ENCODE measurements at regions not wholly inside any gene's neighbourhood (a gene's known extent, or its start where the extent isn't known, plus 50 kb on each side); places are given as distances from the start of the nearest gene placed in this dataset.

DNA sequence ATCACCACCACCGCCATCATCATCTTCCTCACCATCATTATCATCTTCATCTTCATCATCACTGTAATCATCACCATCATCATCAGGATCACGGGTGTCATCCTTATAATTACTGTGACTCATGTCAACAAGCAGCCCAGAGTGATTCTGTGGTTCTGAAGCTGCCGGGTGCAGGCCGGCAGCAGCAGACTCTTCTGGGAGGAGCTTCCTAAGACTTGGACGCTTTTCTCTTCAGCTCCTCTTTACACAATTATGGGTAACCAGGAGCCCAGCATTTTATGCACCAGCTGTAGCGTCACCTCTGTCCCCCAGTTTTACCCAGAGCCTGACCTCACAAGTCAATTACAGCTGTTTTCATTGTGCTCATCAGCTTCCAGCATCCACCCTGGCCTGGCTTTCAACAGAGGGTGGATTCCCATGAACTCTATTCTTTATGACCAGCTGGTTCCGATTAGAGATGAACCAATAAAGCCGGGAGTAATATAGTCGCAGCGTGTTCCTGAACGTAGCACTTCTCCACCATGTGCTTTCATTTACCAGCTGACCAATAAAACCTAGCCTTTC, 275.8 kb downstream of the FOXL1 start:
- Histone ChIP-seq H4K20me1 (ENCODE audit: insufficient read depth, poor library complexity, severe bottlenecking) (no peaks in the 10 kb centered on the region), H3K27ac (peak overlapping the region; percentile 73), H3K4me3 (no peak overlapping the region), H3K9me3 (ENCODE audit: low read depth) (no peaks in the 10 kb centered on the region), H3K4me2 (peak overlapping the region; percentile 44), H3K79me2 (no peaks in the 10 kb centered on the region), H3K36me3 (replicated peaks; ENCODE audit: insufficient read depth, low read depth) (no peaks in the 10 kb centered on the region), H2AFZ (no peak overlapping the region), H3K4me1 (ENCODE audit: insufficient read depth) (peaks cover 26% of the 10 kb centered on the region), H3K27me3 (peaks cover 3% of the 10 kb centered on the region), H3K9me2 (replicated peaks; ENCODE audit: insufficient read depth) (no peaks in the 10 kb centered on the region)
- WGBS (ENCODE audit: low lambda C conversion rate, missing lambda C conversion rate), result 49% methylated on average over 11 of the region's 11 CpGs
- no peak for TF ChIP-seq EZH2 (IDR thresholded peaks at IDR 0.05; ENCODE audit: borderline replicate concordance)
- TF ChIP-seq, protein P1, sequence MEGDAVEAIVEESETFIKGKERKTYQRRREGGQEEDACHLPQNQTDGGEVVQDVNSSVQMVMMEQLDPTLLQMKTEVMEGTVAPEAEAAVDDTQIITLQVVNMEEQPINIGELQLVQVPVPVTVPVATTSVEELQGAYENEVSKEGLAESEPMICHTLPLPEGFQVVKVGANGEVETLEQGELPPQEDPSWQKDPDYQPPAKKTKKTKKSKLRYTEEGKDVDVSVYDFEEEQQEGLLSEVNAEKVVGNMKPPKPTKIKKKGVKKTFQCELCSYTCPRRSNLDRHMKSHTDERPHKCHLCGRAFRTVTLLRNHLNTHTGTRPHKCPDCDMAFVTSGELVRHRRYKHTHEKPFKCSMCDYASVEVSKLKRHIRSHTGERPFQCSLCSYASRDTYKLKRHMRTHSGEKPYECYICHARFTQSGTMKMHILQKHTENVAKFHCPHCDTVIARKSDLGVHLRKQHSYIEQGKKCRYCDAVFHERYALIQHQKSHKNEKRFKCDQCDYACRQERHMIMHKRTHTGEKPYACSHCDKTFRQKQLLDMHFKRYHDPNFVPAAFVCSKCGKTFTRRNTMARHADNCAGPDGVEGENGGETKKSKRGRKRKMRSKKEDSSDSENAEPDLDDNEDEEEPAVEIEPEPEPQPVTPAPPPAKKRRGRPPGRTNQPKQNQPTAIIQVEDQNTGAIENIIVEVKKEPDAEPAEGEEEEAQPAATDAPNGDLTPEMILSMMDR (IDR thresholded peaks at IDR 0.05; ENCODE audit: poor library complexity), result no peak
- TF ChIP-seq EZH2phosphoT487 (IDR thresholded peaks at IDR 0.05; ENCODE audit: low read depth, severe bottlenecking, unreplicated experiment), result peak; percentile 84
- DNase-seq (ENCODE audit: low spot score), result peak; percentile 62

DNA sequence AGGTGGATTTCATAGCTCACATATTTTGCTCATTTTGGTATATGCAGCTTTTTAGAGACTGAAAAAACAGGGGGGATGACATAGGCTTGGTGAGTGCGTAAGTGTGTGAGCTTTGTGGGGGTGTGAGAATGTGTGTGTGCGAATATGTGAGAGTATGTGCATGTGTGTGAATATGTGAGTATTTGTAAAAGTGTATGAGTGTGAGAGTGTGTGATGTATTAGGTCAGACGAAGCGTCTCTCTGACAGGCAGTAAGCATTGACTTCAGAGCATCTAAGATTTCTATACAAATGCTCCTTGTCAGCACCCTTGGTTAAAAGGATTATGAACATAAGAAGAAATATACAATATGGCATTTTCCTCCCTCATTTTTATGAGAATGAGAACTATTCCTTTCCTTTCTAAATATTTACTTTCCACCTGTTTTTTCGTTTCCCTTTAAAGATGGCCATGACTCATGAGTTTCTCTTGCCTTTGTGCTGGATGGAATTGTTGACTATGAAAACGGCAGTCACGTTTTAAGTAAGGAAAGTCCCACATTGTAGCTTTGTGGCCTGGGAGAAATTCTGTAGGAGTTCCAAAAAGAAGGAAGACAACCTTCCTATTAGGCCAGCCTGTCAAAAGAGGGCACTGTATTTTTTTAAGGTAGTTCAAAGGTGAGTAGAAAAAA, 276.4 kb downstream of the FOXL1 start:
- no peak overlapping the region for H2AFZ ChIP-seq
- peak; percentile 55 for DNase-seq (ENCODE audit: low spot score)
- no peaks in the 10 kb centered on the region for H4K20me1 ChIP-seq (ENCODE audit: insufficient read depth, poor library complexity, severe bottlenecking)
- no peaks in the 10 kb centered on the region for H3K79me2 ChIP-seq
- H3K9me3 ChIP-seq (ENCODE audit: low read depth), result no peaks in the 10 kb centered on the region
- peak overlapping the region; percentile 73 for H3K27ac ChIP-seq
- H3K4me2 ChIP-seq, result peak overlapping the region; percentile 44
- peaks cover 26% of the 10 kb centered on the region for H3K4me1 ChIP-seq (ENCODE audit: insufficient read depth)
- H3K9me2 ChIP-seq (replicated peaks; ENCODE audit: insufficient read depth), result no peaks in the 10 kb centered on the region
- TF ChIP-seq, protein P1 (IDR thresholded peaks at IDR 0.05; ENCODE audit: poor library complexity), result no peak
- no peaks in the 10 kb centered on the region for H3K36me3 ChIP-seq (replicated peaks; ENCODE audit: insufficient read depth, low read depth)
- H3K27me3 ChIP-seq, result peaks cover 3% of the 10 kb centered on the region
- H3K4me3 ChIP-seq, result no peak overlapping the region
- 39% methylated on average over 7 of the region's 7 CpGs for WGBS (ENCODE audit: low lambda C conversion rate, missing lambda C conversion rate)

DNA sequence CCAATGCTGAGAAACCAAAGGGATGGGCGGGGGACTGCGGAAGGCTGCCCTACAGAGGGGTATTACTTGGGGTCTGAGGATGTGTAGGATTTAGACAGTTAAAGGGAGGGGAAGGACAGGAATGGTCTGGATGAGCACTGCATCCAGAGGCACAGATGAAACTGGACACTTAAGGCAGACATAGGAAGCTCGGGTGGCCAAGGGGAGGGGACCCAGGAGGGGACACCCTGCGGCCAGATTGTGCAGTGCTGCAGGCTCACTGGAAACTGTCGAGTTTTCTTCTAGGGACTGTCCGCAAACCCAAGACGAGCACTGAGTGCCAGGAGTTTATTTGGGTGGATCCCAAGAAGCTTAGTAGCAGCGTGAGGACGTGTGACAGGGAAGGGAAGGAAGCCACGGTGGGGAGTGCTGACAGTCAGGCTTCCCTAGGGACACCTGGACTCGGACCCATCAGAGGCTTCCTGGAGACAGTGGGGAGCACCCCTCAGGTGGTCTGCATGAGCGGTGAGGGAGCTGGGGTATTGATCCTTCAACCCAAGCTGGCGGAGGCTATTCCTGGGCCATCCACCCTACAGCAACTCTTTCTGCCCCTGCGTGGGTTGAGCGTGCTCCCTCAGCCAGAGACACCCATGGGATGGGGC, 278.7 kb downstream of the FOXL1 start:
- no peak overlapping the region for H3K4me2 ChIP-seq
- TF ChIP-seq EZH2phosphoT487 (IDR thresholded peaks at IDR 0.05; ENCODE audit: low read depth, severe bottlenecking, unreplicated experiment), result no peak
- no peak for TF ChIP-seq EZH2 (IDR thresholded peaks at IDR 0.05; ENCODE audit: borderline replicate concordance)
- TF ChIP-seq, protein P1 (IDR thresholded peaks at IDR 0.05; ENCODE audit: poor library complexity), result no peak
- H3K9me3 ChIP-seq (ENCODE audit: low read depth), result no peaks in the 10 kb centered on the region
- no peaks in the 10 kb centered on the region for H3K9me2 ChIP-seq (replicated peaks; ENCODE audit: insufficient read depth)
- no peak overlapping the region for H3K27ac ChIP-seq
- H3K27me3 ChIP-seq, result peaks cover 3% of the 10 kb centered on the region
- no peak overlapping the region for H2AFZ ChIP-seq
- H3K4me1 ChIP-seq (ENCODE audit: insufficient read depth), result peaks cover 26% of the 10 kb centered on the region
- H3K36me3 ChIP-seq (replicated peaks; ENCODE audit: insufficient read depth, low read depth), result no peaks in the 10 kb centered on the region
- no peak for DNase-seq (ENCODE audit: low spot score)
- no peaks in the 10 kb centered on the region for H3K79me2 ChIP-seq
- 91% methylated on average over 15 of the region's 15 CpGs for WGBS (ENCODE audit: low lambda C conversion rate, missing lambda C conversion rate)
- no peaks in the 10 kb centered on the region for H4K20me1 ChIP-seq (ENCODE audit: insufficient read depth, poor library complexity, severe bottlenecking)
- H3K4me3 ChIP-seq, result no peak overlapping the region

Measured in hepatocyte (in vitro differentiated cells).